H1 (cell line): ENCODE measurements at regions not wholly inside any gene's neighbourhood (a gene's known extent, or its start where the extent isn't known, plus 50 kb on each side); places are given as distances from the start of the nearest gene placed in this dataset.

Experiments
- CTCF ChIA-PET: fragments of 300-600 bp; sonication (Branson Sonifier 250); formaldehyde crosslinking; loops from one replicate; lab custom pipeline; 2021; ENCODE audit not compliant: partially characterized antibody; lab: Charles Lee
- POLR2A ChIA-PET: fragments of 300-600 bp; sonication (Branson Sonifier 250); formaldehyde crosslinking; loops from one replicate; lab custom pipeline; 2021; ENCODE audit warnings: inconsistent platforms; ENCODE audit not compliant: partially characterized antibody; lab: Charles Lee
- DNase-seq, 2 experiments: peaks; one replicate each; pipeline versions ENCODE4 v3.0.0 to v3.0.0-alpha.2; 2010 to 2022; ENCODE audit warnings: low spot score in 2 of 2, low read depth in 1 of 2, mixed read lengths in 1 of 2
- FAIRE-seq: peaks from 2 replicates; lab custom pipeline; 2011; peaks lifted over from hg19 to GRCh38; lab: Jason Lieb, UNC
- H2AFZ ChIP-seq: 2 replicates; pipeline ENCODE4 v1.8.1; 2012; ENCODE audit warnings: low read length, inconsistent platforms
- H2AK5ac ChIP-seq: 2 replicates; pipeline ENCODE4 v1.6.1; 2013; ENCODE audit warnings: low read depth, low read length
- H2BK120ac ChIP-seq: replicated peaks from 2 replicates; pipeline ENCODE3; 2013; ENCODE audit warnings: low read depth, low read length, inconsistent platforms
- H2BK12ac ChIP-seq: 2 replicates; pipeline ENCODE4 v1.6.1; 2013; ENCODE audit warnings: low read depth, low read length
- H2BK15ac ChIP-seq: 2 replicates; pipeline ENCODE4 v1.6.1; 2013; ENCODE audit warnings: low read length
- H2BK20ac ChIP-seq: 2 replicates; pipeline ENCODE4 v1.6.1; 2013; ENCODE audit warnings: low read length
- H2BK5ac ChIP-seq: 2 replicates; pipeline ENCODE4 v1.6.1; 2013; ENCODE audit warnings: low read depth, low read length
- H3K14ac ChIP-seq: 2 replicates; pipeline ENCODE4 v1.6.1; 2013; ENCODE audit warnings: inconsistent platforms; ENCODE audit not compliant: insufficient read length
- H3K18ac ChIP-seq: 2 replicates; pipeline ENCODE4 v1.6.1; 2013; ENCODE audit warnings: low read length; ENCODE audit errors: extremely low read depth
- H3K23ac ChIP-seq: 2 replicates; pipeline ENCODE4 v1.6.1; 2013; ENCODE audit warnings: inconsistent platforms; ENCODE audit not compliant: insufficient read length
- H3K23me2 ChIP-seq: 2 replicates; pipeline ENCODE4 v1.6.1; 2013; ENCODE audit warnings: low read depth, low read length
- H3K27ac ChIP-seq: 2 replicates; pipeline ENCODE4 v1.6.1; 2011; ENCODE audit warnings: low read depth, low read length, inconsistent platforms
- H3K27me3 ChIP-seq, 4 experiments: replicated peaks in 1 of 4; 1 replicate in 1 of 4; 2 replicates in 3 of 4; pipeline versions ENCODE4 v1.6.1 to v1.8.1; 2011 to 2013; ENCODE audit warnings: low read length in 3 of 4, mild to moderate bottlenecking in 3 of 4, inconsistent platforms in 2 of 4, mixed read lengths in 2 of 4, moderate library complexity in 1 of 4; ENCODE audit not compliant: control insufficient read depth in 3 of 4, insufficient read depth in 3 of 4; ENCODE audit errors: extremely low read depth in 1 of 4
- H3K36me3 ChIP-seq, 4 experiments: 2 replicates each; pipeline versions ENCODE4 v1.6.1 to v1.8.1; 2011 to 2013; ENCODE audit warnings: mild to moderate bottlenecking in 4 of 4, low read length in 3 of 4, moderate library complexity in 2 of 4, control low read depth in 1 of 4, inconsistent platforms in 1 of 4; ENCODE audit not compliant: insufficient read depth in 4 of 4, control insufficient read depth in 2 of 4
- H3K4ac ChIP-seq: replicated peaks from 2 replicates; pipeline ENCODE3; 2013; ENCODE audit warnings: low read length, low read depth, mixed read lengths, inconsistent platforms; ENCODE audit not compliant: insufficient read length
- H3K4me1 ChIP-seq, 4 experiments: replicated peaks in 1 of 4; 1 replicate in 1 of 4; 2 replicates in 3 of 4; pipeline versions ENCODE4 v1.6.1 to v1.8.1; 2011 to 2013; ENCODE audit warnings: low read length in 3 of 4, inconsistent platforms in 2 of 4, mixed read lengths in 1 of 4; ENCODE audit not compliant: insufficient read depth in 4 of 4, control insufficient read depth in 3 of 4
- H3K4me2 ChIP-seq, 2 experiments: 2 replicates each; pipeline versions ENCODE4 v1.6.1 to v1.8.1; 2011 to 2013; ENCODE audit warnings: low read depth in 2 of 2, low read length in 2 of 2, control low read depth in 1 of 2, inconsistent platforms in 1 of 2, mild to moderate bottlenecking in 1 of 2; ENCODE audit not compliant: insufficient read depth in 1 of 2
- H3K4me3 ChIP-seq, 4 experiments: fragments of 200-600, 300-600 bp in 1 of 4; sonication (generic), shearing (Covaris generic), sonication (Bioruptor Twin) in 1 of 4; 2 replicates each; pipeline versions ENCODE4 v1.5.1 to v1.8.1; 2011 to 2016; ENCODE audit warnings: low read length in 4 of 4, low read depth in 3 of 4, control low read depth in 2 of 4, inconsistent platforms in 2 of 4, mild to moderate bottlenecking in 2 of 4, mixed read lengths in 1 of 4, moderate library complexity in 1 of 4; ENCODE audit not compliant: insufficient read depth in 2 of 4; ENCODE audit errors: extremely low read depth in 1 of 4
- H3K56ac ChIP-seq: replicated peaks from 2 replicates; pipeline ENCODE3; 2013; ENCODE audit warnings: low read depth, mild to moderate bottlenecking, mixed read lengths, low read length, inconsistent platforms; ENCODE audit not compliant: insufficient read length
- H3K79me1 ChIP-seq: 2 replicates; pipeline ENCODE4 v1.6.1; 2013; ENCODE audit warnings: low read depth, low read length, control low read depth
- H3K79me2 ChIP-seq, 2 experiments: 2 replicates each; pipeline versions ENCODE4 v1.6.1 to v1.8.1; 2012 to 2013; ENCODE audit warnings: low read length in 2 of 2, mild to moderate bottlenecking in 2 of 2, inconsistent platforms in 1 of 2; ENCODE audit not compliant: insufficient read depth in 2 of 2, control insufficient read depth in 1 of 2
- H3K9ac ChIP-seq, 4 experiments: replicated peaks in 1 of 4; 1 replicate in 1 of 4; 2 replicates in 3 of 4; pipeline versions ENCODE4 v1.6.1 to v1.8.1; 2011 to 2013; ENCODE audit warnings: low read depth in 3 of 4, low read length in 3 of 4, control low read depth in 2 of 4, mild to moderate bottlenecking in 2 of 4, moderate library complexity in 2 of 4, inconsistent platforms in 1 of 4; ENCODE audit errors: extremely low read depth in 1 of 4
- H3K9me3 ChIP-seq, 2 experiments: 2 replicates each; pipeline versions ENCODE4 v1.6.1 to v1.8.1; 2012 to 2013; ENCODE audit warnings: mild to moderate bottlenecking in 2 of 2, moderate library complexity in 2 of 2, control low read depth in 1 of 2, inconsistent platforms in 1 of 2, low read depth in 1 of 2, low read length in 1 of 2, mixed read lengths in 1 of 2; ENCODE audit not compliant: insufficient read depth in 2 of 2
- H4K20me1 ChIP-seq, 2 experiments: replicated peaks in 1 of 2; 2 replicates each; pipeline versions ENCODE3 to v1.8.1; 2011 to 2013; ENCODE audit warnings: inconsistent platforms in 2 of 2, low read length in 2 of 2, mild to moderate bottlenecking in 1 of 2; ENCODE audit not compliant: insufficient read depth in 2 of 2, control insufficient read depth in 1 of 2
- H4K5ac ChIP-seq: 2 replicates; pipeline ENCODE4 v1.6.1; 2013; ENCODE audit warnings: low read length, low read depth, mixed read lengths, inconsistent platforms; ENCODE audit not compliant: insufficient read length
- H4K8ac ChIP-seq: 2 replicates; pipeline ENCODE4 v1.8.0; 2013; ENCODE audit warnings: mild to moderate bottlenecking, moderate library complexity, low read length, inconsistent platforms; ENCODE audit not compliant: insufficient read depth; ENCODE audit errors: extremely low read depth
- H4K91ac ChIP-seq: replicated peaks from 2 replicates; pipeline ENCODE3; 2013; ENCODE audit warnings: low read length, mixed read lengths, inconsistent platforms; ENCODE audit not compliant: insufficient read length
- ATF3 ChIP-seq: IDR thresholded peaks from 2 replicates; pipeline ENCODE4 v1.6.1; 2011; ENCODE audit warnings: low read depth, mild to moderate bottlenecking, low read length; ENCODE audit not compliant: insufficient read depth
- CEBPB ChIP-seq: IDR thresholded peaks from 2 replicates; pipeline ENCODE4 v1.6.1; 2012; ENCODE audit warnings: low read depth, low read length
- CREB1 ChIP-seq: IDR thresholded peaks from 2 replicates; pipeline ENCODE4 v1.6.1; 2012; ENCODE audit warnings: inconsistent platforms
- CTBP2 ChIP-seq: IDR thresholded peaks from 2 replicates; pipeline ENCODE4 v1.7.0; 2011; ENCODE audit warnings: borderline replicate concordance, mild to moderate bottlenecking, moderate library complexity, mixed read lengths, low read length; ENCODE audit not compliant: insufficient read depth, insufficient read length
- CTCF ChIP-seq, 3 experiments: IDR thresholded peaks; 1 replicate in 2 of 3; 2 replicates in 1 of 3; pipeline versions ENCODE4 v1.5.1 to v1.6.1; 2011; ENCODE audit warnings: low read length in 3 of 3, mild to moderate bottlenecking in 3 of 3, inconsistent platforms in 2 of 3, low read depth in 1 of 3, moderate library complexity in 1 of 3; ENCODE audit not compliant: insufficient read depth in 1 of 3; ENCODE audit errors: control extremely low read depth in 1 of 3
- EP300 ChIP-seq, 2 experiments: IDR thresholded peaks; 1 replicate in 1 of 2; 2 replicates in 1 of 2; pipeline ENCODE4 v1.6.1; 2011 to 2012; ENCODE audit warnings: low read depth in 2 of 2, low read length in 2 of 2, mild to moderate bottlenecking in 2 of 2, borderline replicate concordance in 1 of 2, inconsistent platforms in 1 of 2, moderate library complexity in 1 of 2
- FOSL1 ChIP-seq: IDR thresholded peaks from 2 replicates; pipeline ENCODE4 v1.6.1; 2011; ENCODE audit warnings: mild to moderate bottlenecking, low read depth, low read length, moderate library complexity; ENCODE audit not compliant: insufficient read depth
- JUN ChIP-seq: IDR thresholded peaks from 2 replicates; pipeline ENCODE4 v1.6.1; 2011; ENCODE audit warnings: low read depth, mild to moderate bottlenecking, improper control_type of control experiment, low read length
- KDM4A ChIP-seq: IDR thresholded peaks from one replicate; pipeline ENCODE4 v1.7.1; 2012; ENCODE audit warnings: low read depth, mild to moderate bottlenecking, moderate library complexity, low read length, inconsistent platforms; ENCODE audit not compliant: severe bottlenecking
- KDM5A ChIP-seq: fragments of 200-600 bp; IDR thresholded peaks from 2 replicates; pipeline ENCODE4 v1.7.1; 2012; ENCODE audit warnings: mild to moderate bottlenecking, low read length, inconsistent platforms, mixed read lengths
- WGBS, 2 experiments: shearing (Covaris generic) in 1 of 2; methylation state at CpG; one replicate each; pipeline versions ENCODE4 v1.1.6 to v1.1.7; 2013 to 2015; ENCODE audit warnings: low lambda C conversion rate in 2 of 2, mixed read lengths in 2 of 2, inconsistent platforms in 1 of 2, low coverage in 1 of 2, missing lambda C conversion rate in 1 of 2; ENCODE audit not compliant: insufficient replicate concordance in 2 of 2, insufficient coverage in 1 of 2, insufficient read length in 1 of 2; ENCODE audit errors: extremely low coverage in 1 of 2, missing lambda C conversion rate in 1 of 2; 5-methylcytosine and 5-hydroxymethylcytosine counted together

- no peaks in the 10 kb centered on the region for H4K20me1 ChIP-seq
Measured at GRCh38 chr15:23764716-23765115, 77.6 kb upstream of the NDN start.

More at GRCh38 chr15:23764716-23765115, 77.6 kb upstream of the NDN start:
- POLR2A ChIA-PET, result no interaction called here
- CTCF ChIA-PET, result no interaction called here
- H2BK20ac ChIP-seq, result no peak overlapping the region
- H3K79me2 ChIP-seq, result no peaks in the 10 kb centered on the region
- WGBS, 2 experiments, result 85% methylated on average over 4 of the region's 4 CpGs; no CpG with 5 or more reads in 1 of the 2 experiments
- H2BK12ac ChIP-seq, result no peak overlapping the region
- no peak overlapping the region for H3K4ac ChIP-seq
- DNase-seq (no peak), FAIRE-seq (no peak)
- H3K4me1 ChIP-seq, result no peaks in the 10 kb centered on the region; a peak in 2 of 7 replicates
- no peak overlapping the region for H3K23ac ChIP-seq
- H2BK15ac ChIP-seq, result no peak overlapping the region
- H3K56ac ChIP-seq, result no peak overlapping the region
- H3K36me3 ChIP-seq, result no peaks in the 10 kb centered on the region
- no peaks in the 10 kb centered on the region for H3K27me3 ChIP-seq
- peaks cover 17 to 71% of the 10 kb centered on the region in 2 experiments; a peak in 3 of 4 replicates for H3K9me3 ChIP-seq
- no peak overlapping the region for H3K18ac ChIP-seq
- H4K8ac ChIP-seq, result no peak overlapping the region
- no peak overlapping the region for H4K5ac ChIP-seq
- no peak overlapping the region for H3K4me3 ChIP-seq
- H2AK5ac ChIP-seq, result no peak overlapping the region
- no peak overlapping the region for H3K14ac ChIP-seq
- no peak overlapping the region for H2BK120ac ChIP-seq
- H3K27ac ChIP-seq, result no peak overlapping the region
- no peak overlapping the region for H2AFZ ChIP-seq
- H4K91ac ChIP-seq, result no peak overlapping the region
- no peaks in the 10 kb centered on the region for H3K79me1 ChIP-seq
- no peak overlapping the region for H3K9ac ChIP-seq
- no peaks in the 10 kb centered on the region for H3K23me2 ChIP-seq
- H2BK5ac ChIP-seq, result no peak overlapping the region
- TF ChIP-seq CTBP2 (no peak), KDM5A (no peak), JUN (no peak), CREB1 (no peak), KDM4A (no peak), FOSL1 (no peak), ATF3 (no peak), CTCF (IDR thresholded peaks at IDR 0.05; ENCODE audit: control extremely low read depth in 1 of 3, insufficient read depth in 1 of 3, low read depth in 1 of 3, low read length in 3 of 3) (no peak), EP300 (IDR thresholded peaks at IDR 0.05; ENCODE audit: borderline replicate concordance in 1 of 2, low read depth in 2 of 2, low read length in 2 of 2) (no peak), CEBPB (no peak)
- no peak overlapping the region for H3K4me2 ChIP-seq
